Astrocyte (in vitro differentiated cells and primary cell): ENCODE measurements at regions not wholly inside any gene's neighbourhood (a gene's known extent, or its start where the extent isn't known, plus 50 kb on each side); places are given as distances from the start of the nearest gene placed in this dataset.

Experiments
- CTCF ChIP-seq: IDR thresholded peaks from 2 replicates; pipeline ENCODE4 v1.5.1; 2011; ENCODE audit warnings: low read depth, mild to moderate bottlenecking, inconsistent platforms, low read length, moderate library complexity; ENCODE audit not compliant: insufficient read depth
- EZH2 ChIP-seq: IDR thresholded peaks from 2 replicates; pipeline ENCODE4 v1.6.1; 2012; ENCODE audit warnings: mild to moderate bottlenecking, low read length, inconsistent platforms; ENCODE audit not compliant: insufficient read depth

GRCh38 chr11:90542092-90542491 is 319.2 kb upstream of the CHORDC1 start:
- TF ChIP-seq CTCF (no peak), EZH2 (no peak)
